ENCODE measurements at regions not wholly inside any gene's neighbourhood (a gene's known extent, or its start where the extent isn't known, plus 50 kb on each side); places are given as distances from the start of the nearest gene placed in this dataset.
A peak's percentile ranks its signal among the peaks of the same experiment; 100 is the strongest.
"Not testable (repeated sequence)": the region's sequence is repeated elsewhere in the genome, so short reads cannot be mapped to it uniquely, and the experiment has no call there.

DNA sequence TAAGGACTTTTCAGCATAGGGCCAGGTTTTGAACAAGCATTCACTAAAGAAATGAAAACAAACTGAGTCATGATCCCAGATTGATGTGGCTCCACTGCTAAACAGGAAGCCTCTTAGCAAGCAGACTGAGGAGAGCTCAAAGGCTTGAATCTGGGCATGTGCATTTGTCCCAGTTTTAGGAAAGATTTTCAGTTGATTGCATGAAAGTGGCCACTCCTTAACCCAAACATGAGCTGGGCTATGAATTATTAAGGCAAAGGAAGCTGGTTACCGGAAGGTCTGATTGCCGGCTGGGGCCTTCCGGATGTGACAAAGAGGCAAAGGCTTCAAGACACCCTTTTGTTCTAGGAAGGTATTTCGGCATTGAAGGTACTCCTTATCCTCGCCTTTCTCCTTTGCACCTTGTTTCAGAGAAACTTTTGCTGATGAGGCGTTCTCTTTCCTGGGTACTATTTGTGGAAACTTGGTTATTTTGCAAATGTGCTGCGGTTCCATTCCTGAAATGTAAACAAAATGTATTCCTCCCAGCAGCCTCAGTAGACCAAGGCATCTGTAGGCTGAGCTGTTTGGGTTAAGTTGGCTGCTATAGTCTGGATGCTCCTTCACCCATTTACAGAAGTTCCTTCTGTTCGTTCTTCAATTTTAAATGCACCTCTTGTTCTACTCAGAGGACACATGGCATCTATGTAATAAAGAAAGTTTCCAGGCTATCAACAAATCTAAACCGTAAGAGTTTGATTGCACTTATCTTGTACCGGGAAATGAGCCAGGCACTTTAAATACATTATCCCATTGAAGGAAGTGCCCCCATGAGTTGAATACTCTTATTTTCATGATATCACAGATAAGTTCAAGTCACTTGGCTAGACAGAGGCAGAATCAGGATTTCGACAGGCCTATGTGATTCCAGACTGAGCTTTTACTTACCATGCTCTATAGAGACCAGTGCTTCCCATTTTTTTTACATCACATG is 115.6 kb upstream of the METAP2 start:
- no peak for DNase-seq (ENCODE audit: low spot score)

DNA sequence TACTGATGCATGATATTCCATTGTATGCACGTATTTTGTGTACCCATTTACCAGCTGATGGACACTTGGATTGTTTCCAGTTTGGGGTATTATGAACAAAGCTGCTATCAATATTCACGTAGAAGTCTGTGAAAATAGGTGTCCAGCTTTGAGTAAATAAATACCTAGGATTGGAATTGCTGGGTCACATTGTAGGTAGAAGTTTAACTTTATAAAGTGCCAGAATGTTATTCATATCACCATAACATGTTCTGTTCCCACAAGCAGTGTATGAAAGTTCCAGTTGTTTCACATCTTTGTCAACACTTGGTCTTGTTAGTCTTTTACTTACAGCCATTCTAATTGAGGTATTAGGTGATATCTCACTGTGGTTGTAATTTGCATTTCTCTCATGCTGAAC is 108.0 kb upstream of the METAP2 start:
- no peak for DNase-seq (ENCODE audit: low spot score)

DNA sequence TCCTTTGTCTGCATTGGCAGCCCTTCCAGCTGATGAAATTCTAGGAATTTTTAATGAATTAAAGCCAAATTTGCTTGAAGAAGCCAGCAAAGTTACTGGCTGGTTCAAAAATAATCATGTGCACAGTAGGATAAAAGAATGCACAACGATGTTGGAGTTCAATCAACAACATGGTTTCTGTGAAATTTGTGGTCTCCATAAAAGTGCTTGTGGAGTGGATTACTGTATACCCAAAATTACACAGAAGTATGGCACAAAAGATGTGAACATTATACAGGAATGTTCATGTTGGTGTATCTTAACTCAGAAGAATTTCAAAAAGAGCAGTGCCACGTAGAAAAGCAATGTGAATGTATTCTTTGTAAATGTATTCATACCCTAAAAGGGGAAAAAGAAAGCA is 105.0 kb upstream of the METAP2 start:
- no peak for DNase-seq (ENCODE audit: low spot score)

DNA sequence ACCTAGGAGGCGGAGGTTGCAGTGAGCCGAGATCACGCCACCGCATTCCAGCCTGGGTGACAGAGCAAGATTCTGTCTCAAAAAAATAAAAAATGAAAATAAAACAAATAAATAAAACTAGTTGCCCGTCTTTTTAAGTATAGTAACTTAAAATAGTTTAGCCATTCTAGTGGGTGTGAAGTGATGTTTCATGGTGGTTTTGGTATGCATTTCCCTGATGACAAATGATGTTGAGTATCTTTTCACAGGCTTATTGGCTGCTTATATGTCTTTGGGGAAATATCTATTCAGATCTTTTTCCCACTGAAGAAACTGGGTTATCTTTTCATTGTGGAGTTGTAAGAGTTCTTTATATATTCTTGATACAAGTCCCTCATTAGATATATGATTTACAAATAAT is 102.4 kb upstream of the METAP2 start:
- no peak for DNase-seq (ENCODE audit: low spot score)

DNA sequence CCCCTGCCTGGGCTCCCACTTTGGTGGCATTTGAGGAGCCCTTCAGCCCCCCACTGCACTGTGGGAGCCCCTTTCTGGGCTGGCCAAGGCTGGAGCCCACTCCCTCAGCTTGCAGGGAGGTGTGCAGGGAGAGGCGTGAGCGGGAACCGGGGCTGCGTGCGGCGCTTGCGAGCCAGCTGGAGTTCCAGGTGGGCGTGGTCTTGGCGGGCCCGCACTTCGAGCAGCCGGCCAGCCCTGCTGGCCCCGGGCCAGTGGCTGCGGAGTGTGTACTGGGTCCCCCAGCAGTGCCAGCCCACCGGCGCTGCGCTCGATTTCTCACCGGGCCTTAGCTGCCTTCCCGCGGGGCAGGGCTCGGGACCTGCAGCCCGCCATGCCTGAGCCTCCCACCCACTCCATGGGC is 94.5 kb upstream of the METAP2 start:
- not testable (repeated sequence) for DNase-seq (ENCODE audit: low spot score)

DNA sequence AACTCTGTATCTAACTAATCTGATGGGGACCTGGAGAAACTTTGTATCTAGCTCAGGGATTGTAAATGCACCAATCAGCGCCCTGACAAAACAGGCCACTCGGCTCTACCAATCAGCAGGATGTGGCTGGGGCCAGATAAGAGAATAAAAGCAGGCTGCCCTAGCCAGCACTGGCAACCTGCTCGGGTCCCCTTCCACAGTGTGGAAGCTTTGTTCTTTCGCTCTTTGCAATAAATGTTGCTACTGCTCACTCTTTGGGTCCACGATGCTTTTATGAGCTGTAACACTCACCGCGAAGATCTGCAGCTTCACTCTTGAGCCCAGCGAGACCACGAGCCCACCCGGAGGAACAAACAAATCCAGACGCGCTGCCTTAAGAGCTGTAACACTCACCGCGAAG is 93.6 kb upstream of the METAP2 start:
- DNase-seq (ENCODE audit: low spot score), result not testable (repeated sequence)

DNA sequence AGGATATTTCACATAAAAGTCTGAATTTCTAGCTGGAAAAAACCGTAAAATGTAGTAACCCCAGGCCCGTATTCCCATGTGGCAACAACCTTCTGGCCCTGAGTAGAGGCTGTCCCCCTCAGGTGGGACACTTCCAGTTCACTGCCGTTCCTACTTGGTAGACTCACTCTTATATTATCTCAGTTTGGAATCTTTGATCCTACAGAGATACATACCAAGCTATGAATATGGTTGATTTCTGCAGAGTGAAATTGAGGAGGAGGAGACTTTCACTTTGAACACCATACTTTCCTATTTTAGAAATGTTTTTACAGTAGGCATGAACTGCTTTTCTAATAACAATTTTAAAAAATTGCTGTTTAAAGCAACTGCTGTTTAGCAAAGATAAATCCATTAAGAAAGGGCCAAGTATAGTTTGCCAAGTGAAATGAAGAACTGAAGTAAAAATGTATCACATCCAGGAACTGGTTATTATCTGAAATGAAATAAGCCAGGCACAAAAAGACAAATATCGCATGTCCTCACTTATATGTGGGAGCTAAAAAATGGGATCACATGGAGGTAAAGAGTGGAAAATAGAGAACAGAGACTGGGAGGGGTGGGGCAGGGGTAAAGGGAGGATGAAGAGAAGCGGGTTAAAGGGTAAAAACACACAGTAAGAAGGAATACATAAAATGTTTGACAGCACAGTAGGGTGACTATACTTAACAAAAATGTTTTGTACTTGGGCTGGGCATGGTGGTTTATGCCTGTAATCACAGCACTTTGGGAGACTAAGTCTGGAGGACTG is 92.8 kb upstream of the METAP2 start:
- DNase-seq (ENCODE audit: low spot score), result no peak

DNA sequence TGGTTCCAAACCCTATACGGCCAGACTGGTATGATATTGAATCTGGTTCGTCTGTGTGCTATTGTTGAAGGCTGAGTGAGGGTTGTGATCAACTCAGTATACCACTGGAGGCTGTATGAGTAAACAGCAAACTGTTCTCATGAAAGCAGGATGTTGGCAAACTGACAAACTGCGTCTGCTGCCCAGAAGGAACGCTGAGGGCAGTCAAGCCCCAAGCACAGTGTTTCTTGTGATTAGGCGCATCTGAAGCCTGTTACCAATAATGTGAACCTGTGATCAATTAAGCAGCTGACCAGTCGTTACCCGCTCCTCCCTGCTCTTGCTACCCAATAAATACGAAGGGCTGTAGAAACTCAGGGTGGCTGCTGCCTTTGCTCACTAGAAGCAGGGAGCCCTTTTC is 90.0 kb upstream of the METAP2 start:
- not testable (repeated sequence) for DNase-seq (ENCODE audit: low spot score)

DNA sequence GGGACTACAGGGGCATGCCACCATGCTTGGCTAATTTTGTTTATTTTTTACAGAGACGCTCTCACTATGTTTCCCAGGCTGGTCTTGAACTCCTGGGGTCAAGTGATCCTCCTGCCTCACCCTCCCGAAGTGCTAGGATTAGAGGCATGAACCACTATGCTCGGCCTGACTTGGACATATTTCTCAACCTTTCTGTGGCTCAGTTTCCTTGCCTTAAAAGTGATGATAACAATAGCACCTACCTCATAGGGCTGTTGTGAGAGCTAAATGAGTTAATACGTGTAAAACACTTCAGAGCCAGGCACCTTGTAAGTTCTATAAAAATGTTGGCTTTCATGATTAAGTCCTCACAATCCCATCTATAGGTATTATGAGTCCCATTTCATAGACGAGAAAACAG is 89.2 kb upstream of the METAP2 start:
- DNase-seq (ENCODE audit: low spot score), result no peak

DNA sequence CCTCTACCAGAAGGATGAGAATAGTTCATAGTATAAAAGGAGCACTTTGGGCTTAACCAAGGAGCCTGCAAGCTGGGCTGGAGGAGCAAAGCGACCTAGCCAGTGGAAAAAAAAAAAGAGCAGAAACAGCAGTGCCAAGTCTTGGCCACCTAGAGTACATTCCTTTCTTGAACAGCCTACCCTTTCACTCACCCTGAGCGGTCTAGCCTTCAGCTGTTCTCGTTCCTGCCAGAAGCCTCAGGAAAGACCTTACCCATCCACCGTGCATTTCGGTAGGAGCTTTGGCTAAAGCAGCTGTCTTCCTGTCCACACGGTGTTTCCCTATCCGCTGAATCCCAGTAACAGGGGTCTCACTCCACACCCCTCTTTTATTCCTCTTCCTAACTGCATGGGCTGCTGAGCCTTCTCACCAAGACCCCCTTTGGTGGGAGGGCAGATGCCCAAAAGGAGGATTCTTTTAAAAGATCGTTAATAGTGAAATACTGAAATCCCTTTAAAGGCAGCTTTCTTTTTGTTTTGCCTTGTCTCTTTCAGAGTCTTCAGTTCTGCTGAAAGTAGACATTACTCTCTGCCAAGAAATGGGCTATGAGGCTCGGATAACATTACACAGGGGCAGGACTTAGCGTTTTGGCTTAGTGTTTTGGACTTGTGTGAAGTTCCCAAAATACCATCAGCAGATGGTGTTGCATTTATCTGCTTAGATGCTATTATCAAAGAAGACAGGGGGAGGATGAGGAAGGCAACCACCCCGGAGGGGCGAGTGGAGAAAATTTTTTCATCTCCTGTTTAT is 88.5 kb upstream of the METAP2 start:
- no peak for DNase-seq (ENCODE audit: low spot score)

DNA sequence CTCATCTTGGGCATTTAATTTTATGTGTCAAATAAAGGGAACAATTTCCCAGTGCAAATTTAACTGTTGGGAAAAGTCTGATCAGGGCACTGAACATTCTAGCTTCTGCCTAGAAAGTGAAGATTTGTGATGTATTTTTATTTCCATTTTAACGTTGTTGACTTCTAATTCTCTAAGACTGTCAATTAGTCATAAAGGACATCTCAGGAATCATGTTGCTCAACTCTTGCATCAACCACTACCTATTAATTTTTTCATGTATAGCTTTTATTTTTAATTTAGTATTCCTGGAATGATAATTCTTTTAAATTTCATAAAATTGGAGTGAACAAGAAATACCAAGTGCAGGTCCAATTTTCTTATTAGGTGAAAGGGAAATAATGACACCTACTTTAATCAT is 87.9 kb upstream of the METAP2 start:
- no peak for DNase-seq (ENCODE audit: low spot score)

DNA sequence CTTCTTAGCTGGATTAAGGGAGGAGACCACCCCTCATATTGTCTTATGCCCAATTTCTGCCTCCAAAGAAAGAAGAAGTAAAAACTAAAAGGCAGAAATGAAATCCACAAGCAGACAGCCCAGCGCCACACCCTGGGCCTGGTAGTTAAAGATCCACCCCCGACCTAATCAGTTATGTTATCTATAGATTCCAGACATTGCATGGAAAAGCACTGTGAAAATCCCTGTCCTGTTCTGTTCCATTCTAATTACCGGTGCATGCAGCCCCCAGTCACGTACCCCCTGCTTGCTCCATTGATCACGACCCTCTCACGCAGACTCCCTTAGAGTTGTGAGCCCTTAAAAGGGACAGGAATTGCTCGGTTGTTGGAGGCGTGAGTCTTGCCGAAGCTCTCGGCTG is 85.7 kb upstream of the METAP2 start:
- not testable (repeated sequence) for DNase-seq (ENCODE audit: low spot score)

DNA sequence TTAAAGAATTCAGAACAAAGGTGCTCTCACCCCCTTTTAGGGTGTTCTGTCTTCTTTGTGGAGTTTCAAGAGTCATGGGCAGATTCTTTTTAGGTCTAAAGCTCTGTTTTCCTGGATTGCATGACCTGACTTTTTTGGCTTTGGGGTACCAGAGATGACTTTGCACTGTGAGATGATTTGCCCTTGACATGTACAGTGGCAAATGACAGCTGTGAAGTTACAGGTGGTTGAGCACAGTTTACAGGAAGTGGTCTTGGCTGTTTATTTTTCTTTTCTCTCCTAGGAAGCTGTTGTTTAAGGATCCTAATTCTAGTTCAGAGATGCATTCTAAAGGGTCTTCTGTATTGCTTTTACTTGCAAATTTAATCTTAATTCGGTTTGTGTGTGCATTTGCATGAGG is 83.8 kb upstream of the METAP2 start:
- DNase-seq (ENCODE audit: low spot score), result peak; percentile 31

DNA sequence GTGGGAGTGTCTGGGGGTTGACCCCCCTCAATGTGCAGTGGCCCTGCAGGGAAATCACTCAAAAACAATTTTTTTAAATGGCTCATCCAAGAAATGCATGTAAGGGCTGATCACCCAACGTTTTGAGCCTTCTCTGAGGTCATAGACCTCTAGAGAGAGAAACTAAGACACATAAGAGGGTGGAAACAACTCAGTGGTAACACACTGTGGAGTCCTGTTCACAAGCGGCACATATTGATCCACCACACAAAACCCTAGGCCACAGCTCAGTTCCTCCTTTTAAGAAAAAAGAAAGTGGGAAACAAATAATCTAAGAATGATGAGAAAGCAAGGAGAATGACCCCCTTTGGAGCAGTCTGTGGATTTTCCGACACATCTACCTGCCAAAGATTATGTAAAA is 83.0 kb upstream of the METAP2 start:
- no peak for DNase-seq (ENCODE audit: low spot score)

DNA sequence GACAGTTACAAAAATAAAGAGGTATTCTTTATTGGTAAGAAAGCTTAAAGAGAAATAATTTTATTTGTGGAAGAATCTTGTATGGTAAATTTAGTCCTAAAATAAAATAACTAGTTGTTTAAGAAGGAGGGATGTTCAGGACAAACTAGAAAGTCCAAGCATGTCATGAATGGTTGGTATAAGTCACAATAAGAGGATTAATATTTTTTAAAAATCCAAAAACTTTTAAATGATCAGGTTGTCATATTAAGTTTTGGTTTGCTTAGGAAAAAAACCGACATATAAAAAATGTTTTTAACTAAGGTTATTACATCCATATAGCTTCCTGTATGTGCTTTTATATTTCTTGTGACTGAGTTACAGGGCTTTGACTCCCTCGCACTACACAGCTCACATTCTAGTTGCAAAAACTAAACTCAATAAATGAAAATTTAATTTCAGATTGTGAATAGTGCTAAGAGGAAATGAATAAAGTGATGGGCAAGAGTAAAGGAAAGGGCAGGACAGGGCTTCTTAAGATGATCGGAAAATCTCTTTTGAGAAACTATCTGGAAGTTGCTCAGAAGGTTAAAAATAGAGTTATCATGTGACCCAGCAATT is 80.7 kb upstream of the METAP2 start:
- DNase-seq (ENCODE audit: low spot score), result peak; percentile 15

DNA sequence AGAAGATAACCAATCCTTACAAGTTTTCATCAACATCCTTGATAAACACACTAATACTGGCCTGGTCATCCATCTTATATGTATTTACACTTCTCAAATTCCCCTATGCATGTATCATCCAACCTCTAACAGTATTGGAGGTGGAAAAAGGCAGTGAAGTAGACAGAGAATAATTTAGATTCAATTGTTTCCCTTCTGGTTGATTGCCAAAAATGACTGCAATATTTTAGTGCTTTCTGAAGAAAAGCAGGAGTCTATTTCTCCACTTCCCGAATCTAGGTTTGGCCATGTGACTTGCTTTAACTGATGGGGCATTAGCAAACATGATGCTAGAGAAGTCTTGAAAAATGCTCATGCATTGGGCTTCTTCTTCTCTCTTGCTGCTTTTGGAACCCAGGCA is 78.3 kb upstream of the METAP2 start:
- no peak for DNase-seq (ENCODE audit: low spot score)

DNA sequence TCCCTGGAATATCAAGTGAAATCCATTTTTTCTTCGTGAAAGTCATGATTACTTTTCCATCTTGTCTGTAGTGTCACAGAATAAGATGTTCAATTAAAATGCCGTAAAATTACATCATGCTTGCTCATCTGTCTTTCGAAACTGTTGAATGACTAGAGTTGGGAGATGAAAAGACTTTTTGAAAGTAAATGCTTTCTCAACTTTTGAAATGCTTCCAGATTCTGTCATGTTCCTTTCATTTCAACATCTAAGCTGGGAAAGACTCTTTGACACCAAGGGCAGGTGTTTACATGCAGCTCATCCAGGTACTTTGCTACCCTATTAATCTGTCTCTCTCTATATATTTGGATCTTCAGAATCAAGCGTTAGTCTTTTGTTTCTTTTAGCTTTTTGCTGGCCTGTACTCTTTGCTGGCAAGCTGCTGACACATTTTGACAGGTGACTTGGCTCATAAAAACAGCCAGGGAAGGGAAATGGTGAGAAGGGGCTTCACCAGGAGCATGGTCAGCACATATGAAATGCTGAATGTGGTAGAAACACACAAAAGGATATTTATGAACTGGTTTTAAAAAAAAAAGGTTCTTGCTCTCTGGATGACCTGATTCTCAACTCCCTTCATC is 77.0 kb upstream of the METAP2 start:
- no peak for DNase-seq (ENCODE audit: low spot score)

DNA sequence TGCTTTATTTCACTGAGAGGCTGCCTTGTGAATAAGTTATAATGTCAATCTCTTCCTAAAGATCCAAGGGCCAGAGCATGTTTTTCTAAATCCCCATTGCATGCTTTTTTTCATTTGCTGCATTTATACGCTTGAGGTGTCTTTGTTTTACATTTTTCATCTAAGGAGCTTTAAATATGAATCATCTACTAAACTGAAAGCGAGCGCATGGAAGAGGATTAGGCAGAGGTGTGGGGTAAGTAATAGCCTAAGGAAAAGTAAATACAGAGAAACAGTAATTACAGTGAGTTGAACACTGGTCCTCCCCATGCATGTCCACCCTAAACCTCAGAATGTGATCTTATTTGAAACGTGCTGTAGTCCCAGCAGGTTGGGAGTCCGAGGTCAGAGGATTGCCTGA is 76.4 kb upstream of the METAP2 start:
- DNase-seq (ENCODE audit: low spot score), result no peak

DNA sequence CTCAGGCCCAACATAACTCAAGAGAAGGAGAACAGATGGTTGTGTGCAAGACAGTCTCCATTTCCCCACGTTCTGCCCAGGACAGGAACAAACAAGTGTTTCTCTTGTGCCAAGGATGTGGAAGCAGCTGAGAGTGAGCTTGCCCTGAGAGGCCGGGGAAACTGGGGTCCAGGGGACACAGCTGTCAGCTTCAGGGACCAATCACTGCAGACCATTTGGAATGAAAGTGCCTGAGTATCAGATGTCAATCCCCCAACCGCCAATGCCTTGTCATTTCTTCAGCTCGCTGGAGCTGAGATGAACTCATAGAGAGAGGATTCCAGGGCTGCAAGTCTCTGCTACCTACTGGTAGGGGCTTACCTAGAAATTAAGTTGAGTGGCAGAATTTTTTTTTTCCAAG is 71.9 kb upstream of the METAP2 start:
- no peak for DNase-seq (ENCODE audit: low spot score)

DNA sequence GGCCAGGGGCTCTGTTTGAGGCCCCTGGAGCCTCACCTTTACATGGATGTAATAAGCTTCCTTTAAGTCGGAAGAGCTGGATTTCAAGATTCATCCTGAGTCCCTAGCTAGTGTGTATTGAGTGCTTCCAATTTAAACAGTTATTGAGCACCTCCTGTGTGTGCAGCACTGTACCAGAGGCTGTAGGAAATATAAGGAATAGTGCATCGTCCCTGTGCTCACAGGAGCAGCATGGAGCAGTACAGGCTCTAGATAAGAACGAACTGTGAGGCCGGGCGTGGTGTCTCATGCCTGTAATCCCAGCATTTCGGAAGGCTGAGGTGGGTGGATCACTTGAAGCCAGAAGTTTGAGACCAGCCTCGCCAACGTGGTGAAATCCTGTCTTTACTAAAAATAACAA is 65.8 kb upstream of the METAP2 start:
- no peak for DNase-seq (ENCODE audit: low spot score)

DNA sequence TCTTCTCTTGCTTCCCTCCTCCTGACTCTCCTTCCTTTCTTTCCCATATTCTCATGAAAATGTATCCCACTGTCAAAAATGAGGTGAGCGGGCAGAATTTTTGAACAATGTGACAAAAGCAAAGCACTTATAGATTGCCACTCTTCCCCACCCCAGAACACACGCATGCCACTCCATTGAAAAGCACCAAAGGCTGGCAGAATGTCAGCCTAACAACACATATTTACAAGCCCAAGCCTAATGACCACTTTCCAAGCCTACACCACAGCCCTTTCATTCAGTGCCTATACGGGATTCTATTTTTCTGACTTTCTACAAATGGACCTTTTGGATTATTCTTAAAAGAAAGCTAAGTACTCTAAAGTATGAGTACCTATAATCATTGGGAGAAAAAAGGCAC is 62.9 kb upstream of the METAP2 start:
- no peak for DNase-seq (ENCODE audit: low spot score)

DNA sequence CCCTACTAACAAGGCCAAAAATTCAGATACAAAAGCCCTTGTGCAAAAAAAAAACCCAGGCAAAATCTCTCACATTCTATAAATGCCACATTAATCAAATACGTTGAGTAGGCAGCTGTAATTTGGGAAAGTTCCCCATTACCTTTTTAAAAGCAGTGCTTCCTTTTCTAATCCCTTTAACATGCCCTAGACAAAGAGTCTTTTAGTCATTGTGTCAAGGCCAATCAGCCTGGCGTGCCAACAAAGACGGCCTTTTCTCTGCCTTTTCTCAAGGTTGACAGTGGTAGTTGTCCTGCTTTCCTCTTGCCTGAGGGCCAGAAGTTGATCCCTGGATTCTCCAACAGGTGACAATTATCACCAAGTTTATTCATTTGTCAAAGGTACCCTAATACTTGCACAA is 62.5 kb upstream of the METAP2 start:
- DNase-seq (ENCODE audit: low spot score), result no peak
